ENCODE measurements at regions not wholly inside any gene's neighbourhood (a gene's known extent, or its start where the extent isn't known, plus 50 kb on each side); places are given as distances from the start of the nearest gene placed in this dataset.

DNA sequence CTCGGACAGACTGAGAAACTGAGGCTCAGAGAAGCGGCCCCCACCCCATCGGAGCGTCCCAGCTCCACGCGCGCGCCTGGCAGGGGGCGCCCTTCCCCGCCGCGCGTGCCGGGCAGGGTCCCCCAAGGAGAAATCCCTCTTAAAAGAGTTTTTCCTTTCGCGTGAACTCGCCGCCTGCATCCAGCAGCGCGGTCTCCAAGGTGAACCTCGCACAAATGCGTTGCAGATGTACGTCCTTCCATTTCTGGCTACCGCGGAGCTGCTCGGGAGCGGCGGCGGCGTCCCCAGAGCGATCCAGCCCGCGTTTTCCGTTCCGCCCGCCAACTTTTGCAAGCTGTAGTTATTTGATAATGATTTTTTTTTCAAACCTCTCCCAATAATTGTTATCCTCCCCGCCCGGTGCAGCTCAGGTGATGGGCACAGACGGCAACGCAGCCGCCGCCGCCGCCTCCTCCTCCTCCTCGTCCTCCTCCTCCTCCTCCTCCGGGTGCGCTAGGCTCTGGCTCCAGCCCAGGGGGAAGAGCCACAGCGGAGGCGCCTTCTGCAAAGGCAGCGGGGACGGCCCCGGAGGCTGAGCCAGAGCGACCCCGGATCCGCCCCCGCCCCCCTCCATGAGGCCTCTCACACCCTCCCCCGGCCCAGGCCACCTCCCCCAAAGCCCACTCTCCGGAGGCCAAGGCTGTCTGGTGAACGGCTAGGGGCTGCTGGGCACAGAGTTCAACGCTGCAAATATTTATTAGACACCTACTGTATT lies 74.0 kb upstream of the CUX1 start:
- TF ChIP-seq, protein P1, sequence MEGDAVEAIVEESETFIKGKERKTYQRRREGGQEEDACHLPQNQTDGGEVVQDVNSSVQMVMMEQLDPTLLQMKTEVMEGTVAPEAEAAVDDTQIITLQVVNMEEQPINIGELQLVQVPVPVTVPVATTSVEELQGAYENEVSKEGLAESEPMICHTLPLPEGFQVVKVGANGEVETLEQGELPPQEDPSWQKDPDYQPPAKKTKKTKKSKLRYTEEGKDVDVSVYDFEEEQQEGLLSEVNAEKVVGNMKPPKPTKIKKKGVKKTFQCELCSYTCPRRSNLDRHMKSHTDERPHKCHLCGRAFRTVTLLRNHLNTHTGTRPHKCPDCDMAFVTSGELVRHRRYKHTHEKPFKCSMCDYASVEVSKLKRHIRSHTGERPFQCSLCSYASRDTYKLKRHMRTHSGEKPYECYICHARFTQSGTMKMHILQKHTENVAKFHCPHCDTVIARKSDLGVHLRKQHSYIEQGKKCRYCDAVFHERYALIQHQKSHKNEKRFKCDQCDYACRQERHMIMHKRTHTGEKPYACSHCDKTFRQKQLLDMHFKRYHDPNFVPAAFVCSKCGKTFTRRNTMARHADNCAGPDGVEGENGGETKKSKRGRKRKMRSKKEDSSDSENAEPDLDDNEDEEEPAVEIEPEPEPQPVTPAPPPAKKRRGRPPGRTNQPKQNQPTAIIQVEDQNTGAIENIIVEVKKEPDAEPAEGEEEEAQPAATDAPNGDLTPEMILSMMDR (IDR thresholded peaks at IDR 0.05) = peak in 4 of 6 experiments; percentile 27 to 46 (median 43)
- TF ChIP-seq POLR2A (IDR thresholded peaks at IDR 0.05) = no peak
